ENCODE measurements at regions not wholly inside any gene's neighbourhood (a gene's known extent, or its start where the extent isn't known, plus 50 kb on each side); places are given as distances from the start of the nearest gene placed in this dataset.

- TF ChIP-seq SUZ12 (IDR thresholded peaks at IDR 0.05; ENCODE audit: extremely low read depth, insufficient read depth, insufficient read length) (no peak), YY1 (IDR thresholded peaks at IDR 0.05; ENCODE audit: insufficient read depth, insufficient read length) (no peak), ZNF274 (IDR thresholded peaks at IDR 0.05; ENCODE audit: low read depth, low read length) (no peak)
Observed at GRCh38 chr12:4064008-4064407, 190.8 kb upstream of the PARP11 start.
